ENCODE measurements at regions not wholly inside any gene's neighbourhood (a gene's known extent, or its start where the extent isn't known, plus 50 kb on each side); places are given as distances from the start of the nearest gene placed in this dataset.

DNA sequence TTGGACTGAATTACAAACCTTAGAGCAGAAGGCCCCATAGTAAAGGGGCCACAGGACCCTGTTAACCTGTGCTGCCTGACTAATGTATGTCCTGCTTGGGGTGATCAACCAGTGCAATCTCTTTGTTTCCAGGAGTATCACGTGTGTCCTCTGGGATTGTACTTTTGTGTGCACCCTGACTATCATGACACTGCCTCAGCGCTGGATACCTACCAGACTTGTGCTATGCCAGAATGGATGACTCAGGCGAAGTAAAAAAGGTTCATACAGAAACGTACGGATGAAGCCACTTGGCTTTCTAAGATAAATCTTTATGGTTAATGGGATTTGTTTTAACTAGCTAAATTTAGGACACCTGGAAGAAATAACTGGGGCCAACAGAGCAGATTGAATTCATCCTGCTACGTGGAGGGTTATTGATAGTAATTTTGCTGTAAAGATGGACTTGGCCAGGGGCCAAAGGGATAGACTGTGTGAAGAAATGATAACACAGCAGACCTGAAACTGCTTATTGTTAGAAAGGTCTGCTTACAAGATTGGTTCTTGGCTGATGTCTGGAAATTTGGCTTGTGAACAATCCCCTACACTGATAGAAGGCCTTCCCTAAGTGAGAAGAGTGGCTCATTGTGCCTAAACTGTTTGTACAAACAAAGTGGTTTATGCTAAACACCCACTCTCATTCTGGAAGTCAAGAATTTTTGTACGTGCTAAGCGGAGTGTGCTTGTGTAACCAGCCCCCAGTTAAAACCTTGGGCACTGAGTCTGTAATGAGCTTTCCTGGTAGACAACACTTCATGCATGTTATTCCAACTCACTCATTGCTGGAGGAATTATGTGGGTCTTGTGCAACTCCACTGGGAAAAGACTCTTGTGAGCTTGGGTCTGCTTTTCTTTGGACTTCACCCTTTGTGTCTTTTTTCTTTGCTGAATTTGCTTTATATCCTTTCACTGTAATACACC lies 750.5 kb upstream of the HTR2C start:
- no peak for TF ChIP-seq POLR2A (IDR thresholded peaks at IDR 0.05)
- TF ChIP-seq, protein P1, sequence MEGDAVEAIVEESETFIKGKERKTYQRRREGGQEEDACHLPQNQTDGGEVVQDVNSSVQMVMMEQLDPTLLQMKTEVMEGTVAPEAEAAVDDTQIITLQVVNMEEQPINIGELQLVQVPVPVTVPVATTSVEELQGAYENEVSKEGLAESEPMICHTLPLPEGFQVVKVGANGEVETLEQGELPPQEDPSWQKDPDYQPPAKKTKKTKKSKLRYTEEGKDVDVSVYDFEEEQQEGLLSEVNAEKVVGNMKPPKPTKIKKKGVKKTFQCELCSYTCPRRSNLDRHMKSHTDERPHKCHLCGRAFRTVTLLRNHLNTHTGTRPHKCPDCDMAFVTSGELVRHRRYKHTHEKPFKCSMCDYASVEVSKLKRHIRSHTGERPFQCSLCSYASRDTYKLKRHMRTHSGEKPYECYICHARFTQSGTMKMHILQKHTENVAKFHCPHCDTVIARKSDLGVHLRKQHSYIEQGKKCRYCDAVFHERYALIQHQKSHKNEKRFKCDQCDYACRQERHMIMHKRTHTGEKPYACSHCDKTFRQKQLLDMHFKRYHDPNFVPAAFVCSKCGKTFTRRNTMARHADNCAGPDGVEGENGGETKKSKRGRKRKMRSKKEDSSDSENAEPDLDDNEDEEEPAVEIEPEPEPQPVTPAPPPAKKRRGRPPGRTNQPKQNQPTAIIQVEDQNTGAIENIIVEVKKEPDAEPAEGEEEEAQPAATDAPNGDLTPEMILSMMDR (IDR thresholded peaks at IDR 0.05), result no peak
